ENCODE measurements at regions not wholly inside any gene's neighbourhood (a gene's known extent, or its start where the extent isn't known, plus 50 kb on each side); places are given as distances from the start of the nearest gene placed in this dataset.

GRCh38 chr13:87903553-87903952 lies 232.4 kb downstream of the SLITRK5 start:
- TF ChIP-seq CTCF (IDR thresholded peaks at IDR 0.05; ENCODE audit: low read depth, low read length, missing input control) (no peak), HNF4G (IDR thresholded peaks at IDR 0.05) (no peak), TAF1 (conservative IDR thresholded peaks at IDR 0.05) (no peak), EGR1 (IDR thresholded peaks at IDR 0.05; ENCODE audit: low read depth in 2 of 2) (no peak), MAX (IDR thresholded peaks at IDR 0.05) (no peak), RAD21 (IDR thresholded peaks at IDR 0.05) (no peak)

All from liver (tissue), 3 donors.